ENCODE measurements at regions not wholly inside any gene's neighbourhood (a gene's known extent, or its start where the extent isn't known, plus 50 kb on each side); places are given as distances from the start of the nearest gene placed in this dataset.
A peak's percentile ranks its signal among the peaks of the same experiment; 100 is the strongest.

- in situ Hi-C loops (cut with HindIII; ENCODE audit: low pct_unique_long_range_greater_than_20kb, low sequenced_read_pairs), result no loop called here
- no peak for TF ChIP-seq JUND (IDR thresholded peaks at IDR 0.05; ENCODE audit: low read depth)
- DNase-seq (ENCODE audit: low read depth in 1 of 2, low spot score in 1 of 2), result no peak
Observed at GRCh38 chr9:79895232-79895631, 323.5 kb downstream of the TLE4 start.

- DNase-seq (ENCODE audit: low read depth in 1 of 2, low spot score in 1 of 2), result no peak
- in situ Hi-C loops (cut with HindIII; ENCODE audit: low pct_unique_long_range_greater_than_20kb, low sequenced_read_pairs), result no loop called here
- TF ChIP-seq JUND (IDR thresholded peaks at IDR 0.05; ENCODE audit: low read depth), result no peak
Observed at GRCh38 chr9:79889369-79889768, 317.6 kb downstream of the TLE4 start.

- TF ChIP-seq JUND (IDR thresholded peaks at IDR 0.05; ENCODE audit: low read depth), result no peak
- in situ Hi-C loops (cut with HindIII; ENCODE audit: low pct_unique_long_range_greater_than_20kb, low sequenced_read_pairs), result no loop called here
- DNase-seq (ENCODE audit: low read depth in 1 of 2, low spot score in 1 of 2), result no peak
Observed at GRCh38 chr9:79885093-79885857, 313.5 kb downstream of the TLE4 start.

GRCh38 chr9:79884546-79884945 is 312.8 kb downstream of the TLE4 start:
- DNase-seq (ENCODE audit: low read depth in 1 of 2, low spot score in 1 of 2), result no peak
- no peak for TF ChIP-seq JUND (IDR thresholded peaks at IDR 0.05; ENCODE audit: low read depth)
- in situ Hi-C loops (cut with HindIII; ENCODE audit: low pct_unique_long_range_greater_than_20kb, low sequenced_read_pairs), result no loop called here

GRCh38 chr9:79883073-79883645 is 311.4 kb downstream of the TLE4 start:
- in situ Hi-C loops (cut with HindIII; ENCODE audit: low pct_unique_long_range_greater_than_20kb, low sequenced_read_pairs), result no loop called here
- DNase-seq (ENCODE audit: low read depth in 1 of 2, low spot score in 1 of 2), result no peak
- TF ChIP-seq JUND (IDR thresholded peaks at IDR 0.05; ENCODE audit: low read depth), result no peak

GRCh38 chr9:79880626-79881025 is 308.9 kb downstream of the TLE4 start:
- in situ Hi-C loops (cut with HindIII; ENCODE audit: low pct_unique_long_range_greater_than_20kb, low sequenced_read_pairs), result no loop called here
- no peak for DNase-seq (ENCODE audit: low read depth in 1 of 2, low spot score in 1 of 2)
- TF ChIP-seq JUND (IDR thresholded peaks at IDR 0.05; ENCODE audit: low read depth), result no peak

- peak in 1 of 2 experiments; percentile 1 for DNase-seq (ENCODE audit: low read depth in 1 of 2, low spot score in 1 of 2)
- in situ Hi-C loops (cut with HindIII; ENCODE audit: low pct_unique_long_range_greater_than_20kb, low sequenced_read_pairs), result no loop called here
Observed at GRCh38 chr9:79877943-79878602, 306.3 kb downstream of the TLE4 start.

GRCh38 chr9:79868567-79869189 is 296.9 kb downstream of the TLE4 start:
- in situ Hi-C loops (cut with HindIII; ENCODE audit: low pct_unique_long_range_greater_than_20kb, low sequenced_read_pairs), result no loop called here
- DNase-seq (ENCODE audit: low read depth in 1 of 2, low spot score in 1 of 2), result no peak
- TF ChIP-seq JUND (IDR thresholded peaks at IDR 0.05; ENCODE audit: low read depth), result no peak

More at GRCh38 chr9:79877943-79878602, 306.3 kb downstream of the TLE4 start:
- TF ChIP-seq JUND (IDR thresholded peaks at IDR 0.05; ENCODE audit: low read depth), result no peak

- in situ Hi-C loops (cut with HindIII; ENCODE audit: low pct_unique_long_range_greater_than_20kb, low sequenced_read_pairs), result no loop called here
Observed at GRCh38 chr9:79862921-79863890, 291.4 kb downstream of the TLE4 start.

GRCh38 chr9:79858508-79858907 is 286.7 kb downstream of the TLE4 start:
- peak; percentile 61 to 84 for DNase-seq (ENCODE audit: low read depth in 1 of 2, low spot score in 1 of 2)
- TF ChIP-seq JUND (IDR thresholded peaks at IDR 0.05; ENCODE audit: low read depth), result no peak
- in situ Hi-C loops (cut with HindIII; ENCODE audit: low pct_unique_long_range_greater_than_20kb, low sequenced_read_pairs), result no loop called here

More at GRCh38 chr9:79862921-79863890, 291.4 kb downstream of the TLE4 start:
- DNase-seq (ENCODE audit: low read depth in 1 of 2, low spot score in 1 of 2), result no peak
- TF ChIP-seq JUND (IDR thresholded peaks at IDR 0.05; ENCODE audit: low read depth), result no peak

- in situ Hi-C loops (cut with HindIII; ENCODE audit: low pct_unique_long_range_greater_than_20kb, low sequenced_read_pairs), result no loop called here
- DNase-seq (ENCODE audit: low read depth in 1 of 2, low spot score in 1 of 2), result no peak
- no peak for TF ChIP-seq JUND (IDR thresholded peaks at IDR 0.05; ENCODE audit: low read depth)
Observed at GRCh38 chr9:79857188-79857587, 285.4 kb downstream of the TLE4 start.

- no peak for DNase-seq (ENCODE audit: low read depth in 1 of 2, low spot score in 1 of 2)
- in situ Hi-C loops (cut with HindIII; ENCODE audit: low pct_unique_long_range_greater_than_20kb, low sequenced_read_pairs), result no loop called here
- no peak for TF ChIP-seq JUND (IDR thresholded peaks at IDR 0.05; ENCODE audit: low read depth)
Observed at GRCh38 chr9:79847074-79847473, 275.3 kb downstream of the TLE4 start.
